ENCODE measurements at regions not wholly inside any gene's neighbourhood (a gene's known extent, or its start where the extent isn't known, plus 50 kb on each side); places are given as distances from the start of the nearest gene placed in this dataset.

- in situ Hi-C loops (cut with HindIII; ENCODE audit: low pct_unique_long_range_greater_than_20kb, low sequenced_read_pairs): no loop called here
- BruUV-seq (replicated peaks): no TSS peak
Measured at GRCh38 chr18:76578571-76579300, 83.7 kb upstream of the ZNF516 start.

GRCh38 chr18:76573325-76574025, 78.4 kb upstream of the ZNF516 start:
- Histone ChIP-seq H3K27me3 (ENCODE audit: control insufficient read depth, insufficient read depth, low read length) (no peaks in the 10 kb centered on the region), H3K36me3 (ENCODE audit: control insufficient read depth, insufficient read depth, low read length) (no peaks in the 10 kb centered on the region), H3K27ac (ENCODE audit: low read length) (no peak overlapping the region), H3K4me1 (ENCODE audit: control insufficient read depth, insufficient read depth, low read length) (no peaks in the 10 kb centered on the region), H3K9me3 (ENCODE audit: control insufficient read depth, insufficient read depth, low read depth, low read length) (no peaks in the 10 kb centered on the region), H3K4me3 (ENCODE audit: low read depth in 2 of 2, low read length in 2 of 2) (no peak overlapping the region)
- in situ Hi-C loops (cut with HindIII; ENCODE audit: low pct_unique_long_range_greater_than_20kb, low sequenced_read_pairs): no loop called here
- DNase-seq (ENCODE audit: low read depth, low spot score) (no peak), ATAC-seq (peak; percentile 32; the same call in 1 of the 2 replicates)
- CTCF ChIA-PET: no interaction called here
- BruUV-seq (replicated peaks): no TSS peak
- POLR2A ChIA-PET: no interaction called here
- intact Hi-C loops (cut with micrococcal nuclease; ENCODE audit: unreplicated experiment): no loop called here
- TF ChIP-seq REST (IDR thresholded peaks at IDR 0.05; ENCODE audit: insufficient read depth in 1 of 2, low read depth in 2 of 2, low read length in 1 of 2): no peak
- TF ChIP-seq POLR2AphosphoS5 (IDR thresholded peaks at IDR 0.05; ENCODE audit: low read depth, low read length): no peak
- TF ChIP-seq TCF7L2 (IDR thresholded peaks at IDR 0.05; ENCODE audit: low read depth, low read length): no peak
- no peak for TF ChIP-seq SIN3A (IDR thresholded peaks at IDR 0.05; ENCODE audit: borderline replicate concordance, insufficient read depth, low read depth, low read length)
- TF ChIP-seq, protein P1, sequence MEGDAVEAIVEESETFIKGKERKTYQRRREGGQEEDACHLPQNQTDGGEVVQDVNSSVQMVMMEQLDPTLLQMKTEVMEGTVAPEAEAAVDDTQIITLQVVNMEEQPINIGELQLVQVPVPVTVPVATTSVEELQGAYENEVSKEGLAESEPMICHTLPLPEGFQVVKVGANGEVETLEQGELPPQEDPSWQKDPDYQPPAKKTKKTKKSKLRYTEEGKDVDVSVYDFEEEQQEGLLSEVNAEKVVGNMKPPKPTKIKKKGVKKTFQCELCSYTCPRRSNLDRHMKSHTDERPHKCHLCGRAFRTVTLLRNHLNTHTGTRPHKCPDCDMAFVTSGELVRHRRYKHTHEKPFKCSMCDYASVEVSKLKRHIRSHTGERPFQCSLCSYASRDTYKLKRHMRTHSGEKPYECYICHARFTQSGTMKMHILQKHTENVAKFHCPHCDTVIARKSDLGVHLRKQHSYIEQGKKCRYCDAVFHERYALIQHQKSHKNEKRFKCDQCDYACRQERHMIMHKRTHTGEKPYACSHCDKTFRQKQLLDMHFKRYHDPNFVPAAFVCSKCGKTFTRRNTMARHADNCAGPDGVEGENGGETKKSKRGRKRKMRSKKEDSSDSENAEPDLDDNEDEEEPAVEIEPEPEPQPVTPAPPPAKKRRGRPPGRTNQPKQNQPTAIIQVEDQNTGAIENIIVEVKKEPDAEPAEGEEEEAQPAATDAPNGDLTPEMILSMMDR (IDR thresholded peaks at IDR 0.05): no peak

More at GRCh38 chr18:76578571-76579300, 83.7 kb upstream of the ZNF516 start:
- H3K27me3 ChIP-seq (ENCODE audit: control insufficient read depth, insufficient read depth, low read length): peaks cover 16% of the 10 kb centered on the region
- TF ChIP-seq TCF7L2 (IDR thresholded peaks at IDR 0.05; ENCODE audit: low read depth, low read length) (no peak), POLR2AphosphoS5 (IDR thresholded peaks at IDR 0.05; ENCODE audit: low read depth, low read length) (no peak), SIN3A (IDR thresholded peaks at IDR 0.05; ENCODE audit: borderline replicate concordance, insufficient read depth, low read depth, low read length) (no peak), REST (IDR thresholded peaks at IDR 0.05; ENCODE audit: insufficient read depth in 1 of 2, low read depth in 2 of 2, low read length in 1 of 2) (no peak)
- TF ChIP-seq, protein P1 (IDR thresholded peaks at IDR 0.05): no peak
- no peak for ATAC-seq
- H3K4me3 ChIP-seq (ENCODE audit: low read depth in 2 of 2, low read length in 2 of 2): no peak overlapping the region
- H3K27ac ChIP-seq (ENCODE audit: low read length): no peak overlapping the region
- H3K4me1 ChIP-seq (ENCODE audit: control insufficient read depth, insufficient read depth, low read length): no peaks in the 10 kb centered on the region
- CTCF ChIA-PET: no interaction called here
- H3K9me3 ChIP-seq (ENCODE audit: control insufficient read depth, insufficient read depth, low read depth, low read length): no peaks in the 10 kb centered on the region
- H3K36me3 ChIP-seq (ENCODE audit: control insufficient read depth, insufficient read depth, low read length): no peaks in the 10 kb centered on the region
- DNase-seq (ENCODE audit: low read depth, low spot score): no peak
- intact Hi-C loops (cut with micrococcal nuclease; ENCODE audit: unreplicated experiment): no loop called here
- POLR2A ChIA-PET: no interaction called here
